ENCODE measurements at regions not wholly inside any gene's neighbourhood (a gene's known extent, or its start where the extent isn't known, plus 50 kb on each side); places are given as distances from the start of the nearest gene placed in this dataset.
A peak's percentile ranks its signal among the peaks of the same experiment; 100 is the strongest.

GRCh38 chr5:58274191-58274590 is 185.7 kb downstream of the PLK2 start:
- POLR2A ChIA-PET = no interaction called here
- in situ Hi-C loops (cut with HindIII; ENCODE audit: low pct_unique_long_range_greater_than_20kb, low sequenced_read_pairs) = no loop called here
- H3K4me3 ChIP-seq (ENCODE audit: low read depth in 2 of 2, low read length in 2 of 2) = no peak overlapping the region
- no peaks in the 10 kb centered on the region; the same call in 1 of the 2 replicates for H3K9me3 ChIP-seq (ENCODE audit: control insufficient read depth, insufficient read depth, low read depth, low read length)
- CTCF ChIA-PET = no interaction called here
- no peak for DNase-seq (ENCODE audit: low read depth, low spot score)
- no TSS peak for BruUV-seq (replicated peaks)
- H3K27me3 ChIP-seq (ENCODE audit: control insufficient read depth, insufficient read depth, low read length) = no peaks in the 10 kb centered on the region
- H3K27ac ChIP-seq (ENCODE audit: low read length) = no peak overlapping the region
- H3K36me3 ChIP-seq (ENCODE audit: control insufficient read depth, insufficient read depth, low read length) = no peaks in the 10 kb centered on the region
- TF ChIP-seq REST (IDR thresholded peaks at IDR 0.05; ENCODE audit: insufficient read depth in 1 of 2, low read depth in 2 of 2, low read length in 1 of 2) (no peak), POLR2AphosphoS5 (IDR thresholded peaks at IDR 0.05; ENCODE audit: low read depth, low read length) (no peak), TCF7L2 (IDR thresholded peaks at IDR 0.05; ENCODE audit: low read depth, low read length) (no peak), SIN3A (IDR thresholded peaks at IDR 0.05; ENCODE audit: borderline replicate concordance, insufficient read depth, low read depth, low read length) (no peak), CTCF (IDR thresholded peaks at IDR 0.05) (no peak)
- no peak for ATAC-seq
- H3K4me1 ChIP-seq (ENCODE audit: control insufficient read depth, insufficient read depth, low read length) = no peaks in the 10 kb centered on the region
- intact Hi-C loops (cut with micrococcal nuclease; ENCODE audit: unreplicated experiment) = no loop called here

GRCh38 chr5:58273711-58274110 is 186.2 kb downstream of the PLK2 start:
- TF ChIP-seq CTCF (IDR thresholded peaks at IDR 0.05) = no peak
- no peak for TF ChIP-seq POLR2AphosphoS5 (IDR thresholded peaks at IDR 0.05; ENCODE audit: low read depth, low read length)
- no peak for TF ChIP-seq REST (IDR thresholded peaks at IDR 0.05; ENCODE audit: insufficient read depth in 1 of 2, low read depth in 2 of 2, low read length in 1 of 2)
- no peak for TF ChIP-seq SIN3A (IDR thresholded peaks at IDR 0.05; ENCODE audit: borderline replicate concordance, insufficient read depth, low read depth, low read length)
- no peak for TF ChIP-seq TCF7L2 (IDR thresholded peaks at IDR 0.05; ENCODE audit: low read depth, low read length)
- POLR2A ChIA-PET = no interaction called here
- no TSS peak for BruUV-seq (replicated peaks)

More at GRCh38 chr5:58273711-58274110, 186.2 kb downstream of the PLK2 start:
- no peaks in the 10 kb centered on the region for H3K36me3 ChIP-seq (ENCODE audit: control insufficient read depth, insufficient read depth, low read length)
- CTCF ChIA-PET = no interaction called here
- H3K9me3 ChIP-seq (ENCODE audit: control insufficient read depth, insufficient read depth, low read depth, low read length) = no peaks in the 10 kb centered on the region; the same call in 1 of the 2 replicates
- H3K27ac ChIP-seq (ENCODE audit: low read length) = peak overlapping the region; percentile 31; the same call in 1 of the 2 replicates
- H3K27me3 ChIP-seq (ENCODE audit: control insufficient read depth, insufficient read depth, low read length) = no peaks in the 10 kb centered on the region
- intact Hi-C loops (cut with micrococcal nuclease; ENCODE audit: unreplicated experiment) (no loop called here), in situ Hi-C loops (cut with HindIII; ENCODE audit: low pct_unique_long_range_greater_than_20kb, low sequenced_read_pairs) (no loop called here)
- no peaks in the 10 kb centered on the region for H3K4me1 ChIP-seq (ENCODE audit: control insufficient read depth, insufficient read depth, low read length)
- DNase-seq (ENCODE audit: low read depth, low spot score) (no peak), ATAC-seq (no peak)
- no peak overlapping the region for H3K4me3 ChIP-seq (ENCODE audit: low read depth in 2 of 2, low read length in 2 of 2)

Data from Panc1 (cell line).